Nephron progenitor cell (in vitro differentiated cells): ENCODE measurements at regions not wholly inside any gene's neighbourhood (a gene's known extent, or its start where the extent isn't known, plus 50 kb on each side); places are given as distances from the start of the nearest gene placed in this dataset.
"Not testable (repeated sequence)": the region's sequence is repeated elsewhere in the genome, so short reads cannot be mapped to it uniquely, and the experiment has no call there.

Source experiments
- DNase-seq: peaks from one replicate; pipeline ENCODE4 v3.0.0; 2021
- H3K27ac Mint-ChIP-seq: 2 replicates; pipeline ENCODE4 v1.8.0; 2021; ENCODE audit warnings: mild to moderate bottlenecking, moderate library complexity, mixed read lengths
- H3K27me3 Mint-ChIP-seq: 2 replicates; pipeline ENCODE4 v1.8.0; 2021; ENCODE audit warnings: mild to moderate bottlenecking, low read depth, mixed read lengths; ENCODE audit not compliant: poor library complexity
- H3K36me3 Mint-ChIP-seq: 2 replicates; pipeline ENCODE4 v1.8.0; 2021; ENCODE audit warnings: low read depth, mixed read lengths
- H3K4me1 Mint-ChIP-seq: 2 replicates; pipeline ENCODE4 v1.8.0; 2021; ENCODE audit warnings: mixed read lengths
- H3K4me3 Mint-ChIP-seq: 2 replicates; pipeline ENCODE4 v1.8.0; 2021; ENCODE audit warnings: mild to moderate bottlenecking, moderate library complexity, mixed read lengths
- H3K9me3 Mint-ChIP-seq: 2 replicates; pipeline ENCODE4 v1.8.0; 2021; ENCODE audit warnings: mild to moderate bottlenecking, moderate library complexity, mixed read lengths
- CTCF ChIP-seq: fragments of 200-600 bp; sonication (generic); IDR thresholded peaks from 2 replicates; pipeline ENCODE4 v1.5.0; 2021; ENCODE audit warnings: antibody characterized with exemption

GRCh38 chr7:153567426-153567825, 484.8 kb upstream of the DPP6 start:
- Mint-ChIP-seq H3K9me3 (peaks cover 92% of the 10 kb centered on the region), H3K4me1 (no peaks in the 10 kb centered on the region), H3K27ac (no peak overlapping the region), H3K27me3 (no peaks in the 10 kb centered on the region), H3K36me3 (no peaks in the 10 kb centered on the region), H3K4me3 (no peak overlapping the region)
- TF ChIP-seq CTCF, result no peak
- DNase-seq, result no peak

- H3K36me3 Mint-ChIP-seq, H3K27me3 Mint-ChIP-seq, DNase-seq, H3K4me3 Mint-ChIP-seq, H3K4me1 Mint-ChIP-seq, H3K27ac Mint-ChIP-seq: not testable (repeated sequence)
- peaks cover 89% of the 10 kb centered on the region for H3K9me3 Mint-ChIP-seq
Measured at GRCh38 chr7:153569520-153569919, 482.7 kb upstream of the DPP6 start.

- Mint-ChIP-seq H3K27me3 (no peaks in the 10 kb centered on the region), H3K4me1 (no peaks in the 10 kb centered on the region), H3K36me3 (no peaks in the 10 kb centered on the region), H3K4me3 (no peak overlapping the region), H3K9me3 (peaks cover 87% of the 10 kb centered on the region), H3K27ac (no peak overlapping the region)
- TF ChIP-seq CTCF, result no peak
- no peak for DNase-seq
Measured at GRCh38 chr7:153576096-153576495, 476.1 kb upstream of the DPP6 start.

GRCh38 chr7:153581419-153581818, 470.8 kb upstream of the DPP6 start:
- Mint-ChIP-seq H3K27ac (no peak overlapping the region), H3K4me3 (no peak overlapping the region), H3K4me1 (no peaks in the 10 kb centered on the region), H3K27me3 (no peaks in the 10 kb centered on the region), H3K36me3 (no peaks in the 10 kb centered on the region), H3K9me3 (peaks cover 87% of the 10 kb centered on the region)
- no peak for DNase-seq
- no peak for TF ChIP-seq CTCF

- DNase-seq, result no peak
- no peak overlapping the region for H3K4me3 Mint-ChIP-seq
- peaks cover 86% of the 10 kb centered on the region for H3K9me3 Mint-ChIP-seq
Measured at GRCh38 chr7:153584132-153584531, 468.1 kb upstream of the DPP6 start.

GRCh38 chr7:153588586-153588985, 463.6 kb upstream of the DPP6 start:
- no peak for DNase-seq
- no peak overlapping the region for H3K27ac Mint-ChIP-seq
- no peaks in the 10 kb centered on the region for H3K27me3 Mint-ChIP-seq
- no peaks in the 10 kb centered on the region for H3K36me3 Mint-ChIP-seq
- no peaks in the 10 kb centered on the region for H3K4me1 Mint-ChIP-seq
- H3K9me3 Mint-ChIP-seq, result peaks cover 93% of the 10 kb centered on the region
- H3K4me3 Mint-ChIP-seq, result no peak overlapping the region
- TF ChIP-seq CTCF, result no peak

More at GRCh38 chr7:153584132-153584531, 468.1 kb upstream of the DPP6 start:
- Mint-ChIP-seq H3K36me3 (no peaks in the 10 kb centered on the region), H3K27me3 (no peaks in the 10 kb centered on the region), H3K27ac (no peak overlapping the region), H3K4me1 (no peaks in the 10 kb centered on the region)
- TF ChIP-seq CTCF, result no peak
